HG03457 (cell line): ENCODE measurements at regions not wholly inside any gene's neighbourhood (a gene's known extent, or its start where the extent isn't known, plus 50 kb on each side); places are given as distances from the start of the nearest gene placed in this dataset.

Experiments
- ATAC-seq: cut with Tn5 transposase; IDR thresholded peaks from one replicate; pipeline ENCODE4 v1.9.1; 2021; ENCODE audit warnings: moderate number of reproducible peaks; ENCODE audit not compliant: unreplicated experiment

- no peak for ATAC-seq
These were observed 374.6 kb upstream of the CFAP20DC start for GRCh38 chr3:59424268-59425010.

- ATAC-seq, result no peak
These were observed 373.9 kb upstream of the CFAP20DC start for GRCh38 chr3:59423707-59424106.

- no peak for ATAC-seq
These were observed 372.5 kb upstream of the CFAP20DC start for GRCh38 chr3:59422312-59422711.

GRCh38 chr3:59418836-59419235 is 369.0 kb upstream of the CFAP20DC start:
- no peak for ATAC-seq

- no peak for ATAC-seq
These were observed 362.7 kb upstream of the CFAP20DC start for GRCh38 chr3:59412516-59412915.

GRCh38 chr3:59411694-59412093 is 361.9 kb upstream of the CFAP20DC start:
- no peak for ATAC-seq

- ATAC-seq, result no peak
These were observed 361.4 kb upstream of the CFAP20DC start for GRCh38 chr3:59411186-59411585.

- no peak for ATAC-seq
These were observed 358.3 kb upstream of the CFAP20DC start for GRCh38 chr3:59408047-59408624.

GRCh38 chr3:59407425-59407824 is 357.6 kb upstream of the CFAP20DC start:
- ATAC-seq, result no peak

- peak; percentile 74 for ATAC-seq
These were observed 357.1 kb upstream of the CFAP20DC start for GRCh38 chr3:59406943-59407342.

- no peak for ATAC-seq
These were observed 355.0 kb upstream of the CFAP20DC start for GRCh38 chr3:59404851-59405250.

GRCh38 chr3:59404064-59404463 is 354.2 kb upstream of the CFAP20DC start:
- ATAC-seq, result no peak

GRCh38 chr3:59401924-59402323 is 352.1 kb upstream of the CFAP20DC start:
- ATAC-seq, result no peak

- no peak for ATAC-seq
These were observed 342.3 kb upstream of the CFAP20DC start for GRCh38 chr3:59392116-59392515.

- no peak for ATAC-seq
These were observed 341.3 kb upstream of the CFAP20DC start for GRCh38 chr3:59391131-59391530.

GRCh38 chr3:59388555-59389270 is 338.9 kb upstream of the CFAP20DC start:
- ATAC-seq, result no peak

GRCh38 chr3:59386165-59386564 is 336.3 kb upstream of the CFAP20DC start:
- ATAC-seq, result peak; percentile 68

- no peak for ATAC-seq
These were observed 335.7 kb upstream of the CFAP20DC start for GRCh38 chr3:59385547-59385946.

- no peak for ATAC-seq
These were observed 331.5 kb upstream of the CFAP20DC start for GRCh38 chr3:59381282-59381681.

GRCh38 chr3:59380146-59380545 is 330.3 kb upstream of the CFAP20DC start:
- no peak for ATAC-seq

GRCh38 chr3:59374818-59375211 is 325.0 kb upstream of the CFAP20DC start:
- peak; percentile 98 for ATAC-seq
